Adrenal gland (tissue), 9 donors: ENCODE measurements at regions not wholly inside any gene's neighbourhood (a gene's known extent, or its start where the extent isn't known, plus 50 kb on each side); places are given as distances from the start of the nearest gene placed in this dataset.

Experiments
- DNase-seq, 7 donors: peaks; one replicate each; pipeline ENCODE4 v3.0.0-alpha.2; 2019 to 2020
- H3K27ac ChIP-seq, 5 donors: fragments of 200-600 bp; sonication (generic) in 4 of 5; 1 replicate in 3 of 5; 2 replicates in 2 of 5; pipeline versions ENCODE4 v1.5.1 to v1.8.0; 2016 to 2020; ENCODE audit warnings: mild to moderate bottlenecking in 1 of 5
- H3K27me3 ChIP-seq: fragments of 200-600 bp; 2 replicates; pipeline ENCODE4 v1.8.0; 2021
- H3K36me3 ChIP-seq, 2 donors: fragments of 200-600 bp; replicated peaks in 1 of 2; 1 replicate in 1 of 2; 2 replicates in 1 of 2; pipeline versions ENCODE4 v1.5.1 to v1.8.0; 2018 to 2022
- H3K4me1 ChIP-seq, 2 donors: fragments of 200-600 bp; replicated peaks in 1 of 2; 1 replicate in 1 of 2; 2 replicates in 1 of 2; pipeline versions ENCODE4 v1.5.1 to v1.8.0; 2018 to 2021
- H3K4me3 ChIP-seq, 4 donors: fragments of 200-600 bp; sonication (generic) in 3 of 4; one replicate each; pipeline ENCODE4 v1.5.1; 2016 to 2018
- H3K9me3 ChIP-seq, 3 donors: fragments of 200-600 bp; sonication (generic) in 1 of 3; replicated peaks in 1 of 3; 1 replicate in 2 of 3; 2 replicates in 1 of 3; pipeline versions ENCODE4 v1.5.1 to v1.8.0; 2016 to 2021
- POLR2A ChIP-seq, 2 donors: fragments of 450-650 bp; IDR thresholded peaks; one replicate each; pipeline ENCODE4 v1.6.1; 2017; ENCODE audit warnings: antibody characterized with exemption in 2 of 2, mild to moderate bottlenecking in 2 of 2, moderate library complexity in 1 of 2
- WGBS, 4 donors: extraction: QIAGEN DNeasy Blood & Tissue Kit in 2 of 4; methylation state at CpG; one replicate each; pipeline versions ENCODE4 v1.1.5 to v1.1.7; 2013 to 2017; 5-methylcytosine and 5-hydroxymethylcytosine counted together
- intact Hi-C, 2 donors: fragments of 100-400 bp; cut with DNase I; formaldehyde crosslinking; loops; one replicate each; pipeline versions ENCODE4 v1.14.1 to v1.15.0; 2022 to 2023
- TF ChIP-seq, protein P1 (sequence below), 6 experiments: fragments of 450-650 bp in 4 of 6; fragments of 200-600 bp in 2 of 6; sonication (generic) in 1 of 6; IDR thresholded peaks; 1 replicate in 5 of 6; 2 replicates in 1 of 6; pipeline versions ENCODE4 v1.5.1 to v1.8.0; 2016 to 2021; ENCODE audit warnings: antibody characterized with exemption in 6 of 6, mild to moderate bottlenecking in 2 of 6, moderate library complexity in 1 of 6
- donor health status: healthy with polysubstance abuse.
- donor health status: Bipolar disorder and iron deficiency.
- donor health status: DM: yes; HTN: yes; CAD: no.
- donor health status: DM: no; HTN: no; CAD: no.
- donor health status: DM: no; HTN: no; CAD: no.

DNA sequence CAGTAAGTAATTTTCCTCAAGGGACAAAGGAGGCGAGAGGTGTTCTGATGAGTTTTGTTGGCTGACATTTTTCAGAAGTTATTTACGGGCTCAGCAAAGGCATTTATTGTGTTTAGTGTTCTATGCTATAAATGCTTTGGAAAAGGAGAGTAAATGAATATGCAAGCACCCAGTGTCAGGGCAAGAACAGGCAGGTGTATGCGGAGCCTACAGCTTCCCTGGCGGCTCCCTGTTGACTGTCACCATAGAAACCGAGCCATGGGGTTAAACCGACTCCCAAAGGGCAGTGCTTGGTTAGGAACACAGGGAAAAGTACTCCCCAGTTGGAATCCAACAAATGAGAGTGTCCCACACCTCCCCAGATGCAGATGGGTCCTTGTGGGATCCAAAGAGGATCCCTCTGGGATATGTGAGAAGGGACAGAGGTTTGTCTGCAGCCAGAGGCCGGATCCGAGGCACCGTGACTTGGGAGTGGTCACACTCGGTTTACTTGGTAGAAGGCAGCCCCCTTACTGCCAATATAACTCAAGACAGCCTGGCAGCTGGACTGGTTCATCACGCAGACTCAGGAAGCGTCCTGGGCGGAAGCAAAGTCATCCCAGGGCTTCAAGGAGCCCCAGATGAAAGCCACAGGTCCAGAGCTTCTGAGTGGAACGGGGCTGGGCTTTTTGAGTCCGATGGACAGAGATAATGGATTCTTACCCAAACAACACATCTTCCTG lies 329.7 kb downstream of the CTTN start:
- H3K36me3 ChIP-seq, result no peaks in the 10 kb centered on the region
- intact Hi-C loops, result no loop called here
- no peaks in the 10 kb centered on the region for H3K27me3 ChIP-seq
- 75 to 80% (median 77%) methylated on average over 11 to 15 of the region's 15 CpGs for WGBS, 4 donors
- no peaks in the 10 kb centered on the region for H3K4me1 ChIP-seq
- no peak for TF ChIP-seq POLR2A (IDR thresholded peaks at IDR 0.05)
- TF ChIP-seq, protein P1, sequence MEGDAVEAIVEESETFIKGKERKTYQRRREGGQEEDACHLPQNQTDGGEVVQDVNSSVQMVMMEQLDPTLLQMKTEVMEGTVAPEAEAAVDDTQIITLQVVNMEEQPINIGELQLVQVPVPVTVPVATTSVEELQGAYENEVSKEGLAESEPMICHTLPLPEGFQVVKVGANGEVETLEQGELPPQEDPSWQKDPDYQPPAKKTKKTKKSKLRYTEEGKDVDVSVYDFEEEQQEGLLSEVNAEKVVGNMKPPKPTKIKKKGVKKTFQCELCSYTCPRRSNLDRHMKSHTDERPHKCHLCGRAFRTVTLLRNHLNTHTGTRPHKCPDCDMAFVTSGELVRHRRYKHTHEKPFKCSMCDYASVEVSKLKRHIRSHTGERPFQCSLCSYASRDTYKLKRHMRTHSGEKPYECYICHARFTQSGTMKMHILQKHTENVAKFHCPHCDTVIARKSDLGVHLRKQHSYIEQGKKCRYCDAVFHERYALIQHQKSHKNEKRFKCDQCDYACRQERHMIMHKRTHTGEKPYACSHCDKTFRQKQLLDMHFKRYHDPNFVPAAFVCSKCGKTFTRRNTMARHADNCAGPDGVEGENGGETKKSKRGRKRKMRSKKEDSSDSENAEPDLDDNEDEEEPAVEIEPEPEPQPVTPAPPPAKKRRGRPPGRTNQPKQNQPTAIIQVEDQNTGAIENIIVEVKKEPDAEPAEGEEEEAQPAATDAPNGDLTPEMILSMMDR (IDR thresholded peaks at IDR 0.05), result no peak
- no peaks in the 10 kb centered on the region for H3K9me3 ChIP-seq
- DNase-seq, result no peak
- no peak overlapping the region for H3K4me3 ChIP-seq
- no peak overlapping the region for H3K27ac ChIP-seq

DNA sequence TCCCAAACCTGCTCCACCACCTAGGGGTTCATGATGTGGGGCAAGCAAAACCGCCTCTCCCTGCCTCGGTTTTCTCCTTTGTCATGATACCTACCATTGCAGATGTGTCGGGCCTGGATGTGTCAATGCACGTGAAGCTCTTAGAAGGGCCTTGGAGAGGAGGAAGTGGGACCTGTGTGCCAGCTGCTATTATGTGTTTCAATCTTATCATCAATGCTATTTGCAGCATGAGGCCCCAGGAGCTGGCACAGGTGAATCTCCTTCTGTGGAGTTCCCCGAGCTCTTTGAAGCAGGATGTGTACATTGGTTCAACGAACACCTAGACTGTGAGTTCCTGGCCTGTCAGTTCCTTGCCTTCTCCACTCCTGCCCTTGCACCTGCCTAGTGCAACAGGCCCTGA lies 331.6 kb downstream of the CTTN start:
- intact Hi-C loops, result no loop called here
- TF ChIP-seq POLR2A (IDR thresholded peaks at IDR 0.05), result no peak
- TF ChIP-seq, protein P1 (IDR thresholded peaks at IDR 0.05), result no peak
- Histone ChIP-seq H3K9me3 (no peaks in the 10 kb centered on the region), H3K4me1 (no peaks in the 10 kb centered on the region), H3K27me3 (no peaks in the 10 kb centered on the region), H3K36me3 (no peaks in the 10 kb centered on the region), H3K4me3 (no peak overlapping the region), H3K27ac (no peak overlapping the region)
- 85 to 90% (median 87%) methylated on average over 6 of the region's 6 CpGs for WGBS, 4 donors
- DNase-seq, result no peak

DNA sequence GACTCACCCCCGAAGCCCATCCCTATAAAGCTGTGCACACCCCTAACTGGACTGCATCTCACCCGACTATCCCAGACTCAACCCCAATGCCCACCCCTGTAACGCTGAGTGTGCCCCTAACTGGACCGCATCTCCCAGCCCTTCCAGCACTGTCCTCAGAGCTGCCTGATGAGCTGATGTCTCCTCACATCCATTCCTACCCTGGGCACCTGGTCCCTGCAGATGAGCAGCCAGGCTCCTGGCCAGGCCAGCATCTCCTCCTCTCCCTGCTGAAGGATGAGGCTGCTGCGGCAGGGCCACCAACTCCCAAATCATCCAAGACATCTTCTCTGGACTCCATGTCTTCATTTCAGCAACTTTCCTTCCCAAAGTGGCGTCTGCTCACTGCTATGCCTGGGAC lies 332.1 kb downstream of the CTTN start:
- Histone ChIP-seq H3K4me1 (no peaks in the 10 kb centered on the region), H3K9me3 (no peaks in the 10 kb centered on the region), H3K27me3 (no peaks in the 10 kb centered on the region), H3K27ac (no peak overlapping the region), H3K4me3 (no peak overlapping the region), H3K36me3 (no peaks in the 10 kb centered on the region)
- intact Hi-C loops, result no loop called here
- no peak for DNase-seq
- WGBS, 4 donors, result 92 to 94% (median 94%) methylated on average over 6 of the region's 6 CpGs
- no peak for TF ChIP-seq POLR2A (IDR thresholded peaks at IDR 0.05)
- TF ChIP-seq, protein P1 (IDR thresholded peaks at IDR 0.05), result no peak

DNA sequence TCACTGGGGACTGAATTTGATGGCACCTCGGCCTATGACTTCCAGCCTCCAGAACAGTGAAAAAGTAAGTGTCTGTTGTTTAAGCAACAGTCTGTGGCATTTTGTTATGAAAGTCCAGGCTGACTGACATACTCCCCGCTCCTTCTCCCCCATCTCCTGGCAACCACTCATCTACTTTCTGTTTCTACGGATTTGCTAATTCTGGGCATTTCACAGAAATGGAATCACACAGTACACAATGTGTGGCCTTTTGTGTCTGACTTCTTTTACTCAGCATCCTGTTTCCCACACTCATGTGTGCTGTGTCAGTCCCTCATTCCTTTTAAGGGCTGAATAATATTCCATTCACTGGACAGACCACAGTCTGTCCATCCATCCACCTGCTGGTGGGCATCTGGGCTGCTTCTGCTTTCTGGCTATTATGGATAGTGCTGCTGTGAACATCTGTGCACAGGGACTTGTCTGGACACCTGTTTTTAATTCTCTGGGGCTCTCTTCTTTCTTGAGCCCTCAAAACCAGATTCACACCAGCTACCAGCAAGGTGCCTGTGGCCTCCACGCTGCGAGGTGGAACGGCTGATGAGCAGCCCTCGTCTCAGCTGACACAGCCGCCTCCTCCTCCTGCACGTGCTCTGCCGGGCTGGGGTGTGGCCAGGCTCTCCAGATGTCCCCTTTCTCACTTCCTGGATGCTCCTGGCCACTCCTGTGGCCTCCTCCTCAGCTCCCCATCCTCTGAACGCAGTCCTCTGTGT lies 333.1 kb downstream of the CTTN start:
- DNase-seq, result no peak
- H3K9me3 ChIP-seq, result no peaks in the 10 kb centered on the region
- H3K27ac ChIP-seq, result no peak overlapping the region
- no peaks in the 10 kb centered on the region for H3K27me3 ChIP-seq
- no peak overlapping the region for H3K4me3 ChIP-seq
- H3K36me3 ChIP-seq, result no peaks in the 10 kb centered on the region
- intact Hi-C loops, result no loop called here
- TF ChIP-seq POLR2A (IDR thresholded peaks at IDR 0.05), result no peak
- TF ChIP-seq, protein P1 (IDR thresholded peaks at IDR 0.05), result no peak
- H3K4me1 ChIP-seq, result no peaks in the 10 kb centered on the region
- 83 to 88% (median 85%) methylated on average over 11 of the region's 11 CpGs for WGBS, 4 donors
